GM21619 (cell line): ENCODE measurements at regions not wholly inside any gene's neighbourhood (a gene's known extent, or its start where the extent isn't known, plus 50 kb on each side); places are given as distances from the start of the nearest gene placed in this dataset.
"Not testable (repeated sequence)": the region's sequence is repeated elsewhere in the genome, so short reads cannot be mapped to it uniquely, and the experiment has no call there.

ENCODE experiments used
- ATAC-seq: cut with Tn5 transposase; IDR thresholded peaks from one replicate; pipeline ENCODE4 v1.9.1; 2021; ENCODE audit not compliant: unreplicated experiment

GRCh38 chr2:83221258-83221657, 1237.8 kb downstream of the SUCLG1 start:
- ATAC-seq: no peak

GRCh38 chr2:83217854-83218253, 1241.2 kb downstream of the SUCLG1 start:
- no peak for ATAC-seq

- ATAC-seq: no peak
Observed at GRCh38 chr2:83196225-83196624, 1262.9 kb downstream of the SUCLG1 start.

- no peak for ATAC-seq
Observed at GRCh38 chr2:83191316-83191715, 1267.8 kb downstream of the SUCLG1 start.

GRCh38 chr2:83186105-83186760, 1272.8 kb downstream of the SUCLG1 start:
- ATAC-seq: no peak

- not testable (repeated sequence) for ATAC-seq
Observed at GRCh38 chr2:83180862-83181530, 1278.1 kb downstream of the SUCLG1 start.

GRCh38 chr2:83176539-83176938, 1282.5 kb downstream of the SUCLG1 start:
- no peak for ATAC-seq

GRCh38 chr2:83172841-83173240, 1286.2 kb downstream of the SUCLG1 start:
- no peak for ATAC-seq

GRCh38 chr2:83168377-83168776, 1290.7 kb downstream of the SUCLG1 start:
- no peak for ATAC-seq

- no peak for ATAC-seq
Observed at GRCh38 chr2:83162421-83162820, 1296.7 kb downstream of the SUCLG1 start.

- ATAC-seq: no peak
Observed at GRCh38 chr2:83160571-83160970, 1298.5 kb downstream of the SUCLG1 start.

GRCh38 chr2:83155826-83156225, 1303.3 kb downstream of the SUCLG1 start:
- ATAC-seq: no peak

- ATAC-seq: no peak
Observed at GRCh38 chr2:83143946-83144345, 1315.1 kb downstream of the SUCLG1 start.

GRCh38 chr2:83142934-83143333, 1316.1 kb downstream of the SUCLG1 start:
- no peak for ATAC-seq

- no peak for ATAC-seq
Observed at GRCh38 chr2:83115606-83116005, 1343.5 kb downstream of the SUCLG1 start.

- no peak for ATAC-seq
Observed at GRCh38 chr2:83115155-83115554, 1343.9 kb downstream of the SUCLG1 start.

GRCh38 chr2:83113953-83114352, 1345.1 kb downstream of the SUCLG1 start:
- ATAC-seq: no peak

- ATAC-seq: no peak
Observed at GRCh38 chr2:83112858-83113257, 1346.2 kb downstream of the SUCLG1 start.

- ATAC-seq: no peak
Observed at GRCh38 chr2:83109284-83109683, 1349.8 kb downstream of the SUCLG1 start.

GRCh38 chr2:83106853-83107252, 1352.2 kb downstream of the SUCLG1 start:
- ATAC-seq: no peak

GRCh38 chr2:83104202-83104601, 1354.9 kb downstream of the SUCLG1 start:
- ATAC-seq: no peak

- ATAC-seq: no peak
Observed at GRCh38 chr2:83103613-83104012, 1355.5 kb downstream of the SUCLG1 start.

- ATAC-seq: not testable (repeated sequence)
Observed at GRCh38 chr2:83089051-83089450, 1370.0 kb downstream of the SUCLG1 start.
